Thyroid gland (tissue), 4 donors: ENCODE measurements at regions not wholly inside any gene's neighbourhood (a gene's known extent, or its start where the extent isn't known, plus 50 kb on each side); places are given as distances from the start of the nearest gene placed in this dataset.

ENCODE experiments used
- POLR2A ChIP-seq, 2 donors: fragments of 450-650 bp; IDR thresholded peaks; one replicate each; pipeline ENCODE4 v1.6.1; 2017; ENCODE audit warnings: antibody characterized with exemption in 2 of 2, mild to moderate bottlenecking in 2 of 2, moderate library complexity in 1 of 2
- TF ChIP-seq, protein P1 (sequence below), 6 experiments: fragments of 200-600 bp in 3 of 6; fragments of 450-650 bp in 3 of 6; sonication (generic) in 3 of 6; IDR thresholded peaks; one replicate each; pipeline ENCODE4 v1.5.1; 2016 to 2019; ENCODE audit warnings: antibody characterized with exemption in 6 of 6, mild to moderate bottlenecking in 2 of 6, inconsistent platforms in 1 of 6, moderate library complexity in 1 of 6

DNA sequence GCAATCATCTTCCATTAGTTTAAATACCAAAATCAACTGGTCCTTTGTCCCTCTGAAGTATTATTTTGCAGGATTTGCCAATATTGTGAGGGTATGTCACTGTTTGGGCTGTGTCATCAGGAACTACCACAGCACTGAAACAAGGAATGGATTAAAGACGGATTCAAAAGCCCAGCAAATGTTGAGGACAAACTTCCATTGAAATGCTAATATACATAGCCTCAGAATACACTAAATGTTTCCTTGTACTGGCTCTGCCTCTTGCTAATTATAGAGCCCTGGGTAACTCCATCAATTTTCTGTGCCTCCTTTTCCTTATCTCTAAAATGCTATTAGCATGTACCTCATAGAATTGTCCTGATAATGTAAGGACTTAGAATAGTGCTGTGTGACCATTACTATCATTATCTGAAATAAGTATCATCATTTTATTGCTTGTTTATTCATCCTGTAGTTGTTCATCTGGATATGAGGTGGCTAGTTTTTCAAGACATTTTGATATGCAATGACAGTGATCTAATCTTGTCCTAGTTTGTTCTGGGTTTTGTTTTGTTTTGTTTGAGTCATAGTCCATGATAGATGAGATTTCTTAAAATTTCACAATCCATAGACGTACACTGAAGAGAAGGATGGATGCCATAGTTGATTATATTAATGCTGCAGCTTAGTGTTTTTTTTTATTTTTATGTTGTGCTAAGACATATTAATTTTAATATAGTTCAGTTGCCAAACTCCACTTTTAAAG, 333.4 kb upstream of the KCNH7 start:
- no peak for TF ChIP-seq POLR2A (IDR thresholded peaks at IDR 0.05)
- TF ChIP-seq, protein P1, sequence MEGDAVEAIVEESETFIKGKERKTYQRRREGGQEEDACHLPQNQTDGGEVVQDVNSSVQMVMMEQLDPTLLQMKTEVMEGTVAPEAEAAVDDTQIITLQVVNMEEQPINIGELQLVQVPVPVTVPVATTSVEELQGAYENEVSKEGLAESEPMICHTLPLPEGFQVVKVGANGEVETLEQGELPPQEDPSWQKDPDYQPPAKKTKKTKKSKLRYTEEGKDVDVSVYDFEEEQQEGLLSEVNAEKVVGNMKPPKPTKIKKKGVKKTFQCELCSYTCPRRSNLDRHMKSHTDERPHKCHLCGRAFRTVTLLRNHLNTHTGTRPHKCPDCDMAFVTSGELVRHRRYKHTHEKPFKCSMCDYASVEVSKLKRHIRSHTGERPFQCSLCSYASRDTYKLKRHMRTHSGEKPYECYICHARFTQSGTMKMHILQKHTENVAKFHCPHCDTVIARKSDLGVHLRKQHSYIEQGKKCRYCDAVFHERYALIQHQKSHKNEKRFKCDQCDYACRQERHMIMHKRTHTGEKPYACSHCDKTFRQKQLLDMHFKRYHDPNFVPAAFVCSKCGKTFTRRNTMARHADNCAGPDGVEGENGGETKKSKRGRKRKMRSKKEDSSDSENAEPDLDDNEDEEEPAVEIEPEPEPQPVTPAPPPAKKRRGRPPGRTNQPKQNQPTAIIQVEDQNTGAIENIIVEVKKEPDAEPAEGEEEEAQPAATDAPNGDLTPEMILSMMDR (IDR thresholded peaks at IDR 0.05): no peak
